ENCODE measurements at regions not wholly inside any gene's neighbourhood (a gene's known extent, or its start where the extent isn't known, plus 50 kb on each side); places are given as distances from the start of the nearest gene placed in this dataset.

DNA sequence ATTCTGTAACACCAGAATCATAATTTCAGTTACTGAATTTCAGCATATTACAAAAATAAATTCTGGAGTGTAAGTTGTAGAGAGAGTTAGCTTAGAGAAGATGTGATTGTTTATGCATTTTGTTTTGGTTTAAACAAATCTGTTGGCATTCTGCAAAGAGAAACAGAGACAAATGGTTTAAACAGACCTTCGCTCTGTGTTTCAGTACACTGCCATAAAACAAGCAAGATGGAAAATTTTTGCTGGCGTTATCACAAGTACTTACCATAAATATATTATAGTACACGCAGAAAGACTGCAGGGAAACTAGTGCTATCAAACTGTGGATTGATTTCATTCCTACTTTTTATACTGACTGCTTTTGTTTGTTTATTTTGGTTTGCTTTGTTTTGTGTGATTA, 850.3 kb upstream of the FOXG1 start:
- Histone ChIP-seq H3K4me3 (replicated peaks in 1 of 3) (no peak overlapping the region), H3K36me3 (no peaks in the 10 kb centered on the region), H3K27me3 (no peaks in the 10 kb centered on the region), H3K27ac (no peak overlapping the region), H3K9me3 (no peaks in the 10 kb centered on the region), H3K4me1 (no peaks in the 10 kb centered on the region)
- WGBS, 2 donors, result 74 to 81% methylated on average over 3 of the region's 3 CpGs
- no peak for TF ChIP-seq POLR2A (IDR thresholded peaks at IDR 0.05)
- TF ChIP-seq, protein P1, sequence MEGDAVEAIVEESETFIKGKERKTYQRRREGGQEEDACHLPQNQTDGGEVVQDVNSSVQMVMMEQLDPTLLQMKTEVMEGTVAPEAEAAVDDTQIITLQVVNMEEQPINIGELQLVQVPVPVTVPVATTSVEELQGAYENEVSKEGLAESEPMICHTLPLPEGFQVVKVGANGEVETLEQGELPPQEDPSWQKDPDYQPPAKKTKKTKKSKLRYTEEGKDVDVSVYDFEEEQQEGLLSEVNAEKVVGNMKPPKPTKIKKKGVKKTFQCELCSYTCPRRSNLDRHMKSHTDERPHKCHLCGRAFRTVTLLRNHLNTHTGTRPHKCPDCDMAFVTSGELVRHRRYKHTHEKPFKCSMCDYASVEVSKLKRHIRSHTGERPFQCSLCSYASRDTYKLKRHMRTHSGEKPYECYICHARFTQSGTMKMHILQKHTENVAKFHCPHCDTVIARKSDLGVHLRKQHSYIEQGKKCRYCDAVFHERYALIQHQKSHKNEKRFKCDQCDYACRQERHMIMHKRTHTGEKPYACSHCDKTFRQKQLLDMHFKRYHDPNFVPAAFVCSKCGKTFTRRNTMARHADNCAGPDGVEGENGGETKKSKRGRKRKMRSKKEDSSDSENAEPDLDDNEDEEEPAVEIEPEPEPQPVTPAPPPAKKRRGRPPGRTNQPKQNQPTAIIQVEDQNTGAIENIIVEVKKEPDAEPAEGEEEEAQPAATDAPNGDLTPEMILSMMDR (IDR thresholded peaks at IDR 0.05), result no peak
- no peak for DNase-seq
- intact Hi-C loops (cut with DNase I), result no loop called here

DNA sequence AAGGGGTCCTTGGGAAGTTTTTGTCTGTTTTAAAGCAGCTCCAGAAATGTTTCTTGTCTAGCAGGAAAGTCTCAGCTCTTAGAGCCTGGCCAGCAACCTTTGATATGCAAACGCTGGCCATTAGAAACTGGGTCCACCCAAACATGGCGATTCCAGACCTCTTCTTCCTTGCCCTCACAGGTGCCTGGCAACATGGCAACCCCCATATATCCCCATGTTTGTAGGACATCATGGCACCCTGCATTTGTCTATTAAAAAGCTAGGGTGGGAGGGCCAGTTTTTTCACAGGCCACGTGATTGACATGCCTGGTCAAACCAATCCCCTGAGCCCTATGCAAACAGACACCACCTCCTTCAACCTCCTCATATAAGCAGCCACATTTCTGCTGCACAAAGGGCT, 848.7 kb upstream of the FOXG1 start:
- Histone ChIP-seq H3K9me3 (no peaks in the 10 kb centered on the region), H3K27me3 (no peaks in the 10 kb centered on the region), H3K4me1 (no peaks in the 10 kb centered on the region), H3K27ac (no peak overlapping the region), H3K4me3 (replicated peaks in 1 of 3) (no peak overlapping the region), H3K36me3 (no peaks in the 10 kb centered on the region)
- intact Hi-C loops (cut with DNase I), result no loop called here
- TF ChIP-seq POLR2A (IDR thresholded peaks at IDR 0.05), result no peak
- TF ChIP-seq, protein P1 (IDR thresholded peaks at IDR 0.05), result no peak
- 79 to 81% methylated on average over 3 of the region's 3 CpGs for WGBS, 2 donors
- no peak for DNase-seq

DNA sequence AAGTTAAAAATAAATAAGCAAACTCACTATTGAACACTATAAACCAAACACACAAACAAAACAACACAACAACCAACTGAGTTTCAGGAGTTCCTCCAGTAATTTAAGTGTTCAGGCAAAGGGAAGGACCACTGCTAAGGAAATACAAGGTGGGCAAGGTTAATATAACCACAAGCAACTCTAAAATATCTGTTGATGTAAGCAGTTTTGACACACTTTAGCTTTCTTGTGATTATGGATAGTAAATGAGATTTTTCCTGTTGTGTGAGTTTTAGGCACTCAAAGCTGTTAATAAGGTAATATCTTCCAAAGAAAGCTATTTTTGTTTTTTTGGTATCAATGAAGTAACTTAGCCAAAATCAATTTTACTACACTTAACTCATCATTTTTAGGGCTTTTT, 839.1 kb upstream of the FOXG1 start:
- H3K4me3 ChIP-seq (replicated peaks in 1 of 3), result no peak overlapping the region
- TF ChIP-seq POLR2A (IDR thresholded peaks at IDR 0.05), result no peak
- TF ChIP-seq, protein P1 (IDR thresholded peaks at IDR 0.05), result no peak
- H3K36me3 ChIP-seq, result no peaks in the 10 kb centered on the region
- H3K4me1 ChIP-seq, result no peaks in the 10 kb centered on the region
- no peak overlapping the region for H3K27ac ChIP-seq
- no peak for DNase-seq
- intact Hi-C loops (cut with DNase I), result no loop called here
- no peaks in the 10 kb centered on the region for H3K9me3 ChIP-seq
- no peaks in the 10 kb centered on the region for H3K27me3 ChIP-seq

DNA sequence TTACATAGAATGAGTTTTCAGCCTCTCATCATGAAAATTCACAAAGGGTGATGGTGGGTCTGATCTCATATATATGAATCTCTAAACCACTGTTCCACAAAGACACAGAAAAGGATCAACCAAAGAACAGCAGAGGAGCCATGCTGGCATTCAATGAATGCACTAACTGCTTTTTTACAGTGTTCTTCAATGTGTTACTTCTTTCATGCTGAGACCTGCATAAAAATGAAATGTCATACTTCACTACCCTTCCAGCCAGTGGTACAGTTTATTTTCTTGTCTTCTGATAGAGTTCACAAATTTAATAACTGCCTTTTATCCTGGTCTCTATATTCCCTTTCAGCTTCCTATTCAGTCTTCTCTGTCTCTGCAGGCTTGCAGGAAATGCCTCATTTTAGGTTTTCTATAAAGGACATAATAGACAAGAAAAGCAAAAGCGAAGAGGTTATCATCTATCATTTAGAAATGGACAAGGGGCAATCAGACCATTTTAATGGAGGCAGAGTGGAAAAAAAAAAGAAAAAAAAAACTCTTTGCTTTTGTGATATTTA, 836.7 kb upstream of the FOXG1 start:
- no peak overlapping the region for H3K4me3 ChIP-seq (replicated peaks in 1 of 3)
- WGBS, 2 donors, result 83 to 90% methylated on average over 1 of the region's 1 CpG
- DNase-seq, result no peak
- H3K9me3 ChIP-seq, result no peaks in the 10 kb centered on the region
- H3K27me3 ChIP-seq, result no peaks in the 10 kb centered on the region
- no peak for TF ChIP-seq POLR2A (IDR thresholded peaks at IDR 0.05)
- TF ChIP-seq, protein P1 (IDR thresholded peaks at IDR 0.05), result no peak
- H3K27ac ChIP-seq, result no peak overlapping the region
- intact Hi-C loops (cut with DNase I), result no loop called here
- H3K36me3 ChIP-seq, result no peaks in the 10 kb centered on the region
- H3K4me1 ChIP-seq, result no peaks in the 10 kb centered on the region

DNA sequence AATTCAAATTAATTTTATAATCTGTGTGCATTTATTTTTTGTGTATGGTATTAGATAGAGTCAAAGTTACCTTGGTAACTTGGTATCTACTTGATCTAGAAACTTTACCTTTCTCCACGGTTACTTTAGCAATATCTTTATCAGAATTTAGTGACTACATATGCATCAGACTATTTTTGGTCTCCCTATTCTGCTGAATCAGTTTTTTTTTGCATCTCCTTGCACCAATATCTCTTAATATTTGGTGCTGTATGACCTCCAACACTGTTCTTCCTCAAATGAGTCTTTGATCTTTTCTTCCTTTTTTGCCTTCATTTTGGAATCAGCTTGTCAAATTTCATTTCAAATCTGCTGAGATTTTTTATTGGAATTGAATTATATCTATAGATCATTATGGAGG, 828.2 kb upstream of the FOXG1 start:
- Histone ChIP-seq H3K27ac (no peak overlapping the region), H3K9me3 (no peaks in the 10 kb centered on the region), H3K27me3 (no peaks in the 10 kb centered on the region), H3K36me3 (no peaks in the 10 kb centered on the region), H3K4me1 (no peaks in the 10 kb centered on the region), H3K4me3 (replicated peaks in 1 of 3) (no peak overlapping the region)
- WGBS, 2 donors, result 69 to 72% methylated on average over 1 of the region's 1 CpG
- no peak for TF ChIP-seq POLR2A (IDR thresholded peaks at IDR 0.05)
- TF ChIP-seq, protein P1 (IDR thresholded peaks at IDR 0.05), result no peak
- no peak for DNase-seq
- intact Hi-C loops (cut with DNase I), result no loop called here

All from thyroid gland (tissue), 4 donors.